ENCODE measurements at regions not wholly inside any gene's neighbourhood (a gene's known extent, or its start where the extent isn't known, plus 50 kb on each side); places are given as distances from the start of the nearest gene placed in this dataset.

- TF ChIP-seq CTCF (conservative IDR thresholded peaks at IDR 0.05; ENCODE audit: low read depth, low read length) (no peak), EZH2 (IDR thresholded peaks at IDR 0.05; ENCODE audit: borderline replicate concordance, low read depth, low read length, poor library complexity, severe bottlenecking) (no peak)
These were observed 54.3 kb upstream of the ZKSCAN2 start for GRCh38 chr16:25311950-25312349.
